Tibial nerve (tissue), 4 donors: ENCODE measurements at regions not wholly inside any gene's neighbourhood (a gene's known extent, or its start where the extent isn't known, plus 50 kb on each side); places are given as distances from the start of the nearest gene placed in this dataset.

Source experiments
- CTCF ChIP-seq, 5 experiments: fragments of 200-600 bp in 3 of 5; fragments of 450-650 bp in 2 of 5; sonication (generic) in 3 of 5; IDR thresholded peaks; one replicate each; pipeline ENCODE4 v1.5.1; 2016 to 2019; ENCODE audit warnings: antibody characterized with exemption in 5 of 5, mild to moderate bottlenecking in 3 of 5, moderate library complexity in 2 of 5
- EP300 ChIP-seq, 2 donors: sonication (generic); formaldehyde crosslinking; IDR thresholded peaks; one replicate each; pipeline ENCODE4 v1.6.1; 2017; ENCODE audit warnings: antibody characterized with exemption in 2 of 2, mild to moderate bottlenecking in 1 of 2

GRCh38 chr5:8306288-8306896 lies 437.4 kb downstream of the MTRR start:
- TF ChIP-seq CTCF (IDR thresholded peaks at IDR 0.05) = no peak
- no peak for TF ChIP-seq EP300 (IDR thresholded peaks at IDR 0.05)
